K562 (cell line): ENCODE measurements at regions not wholly inside any gene's neighbourhood (a gene's known extent, or its start where the extent isn't known, plus 50 kb on each side); places are given as distances from the start of the nearest gene placed in this dataset.

Experiments
- ATAC-seq: fragments of 200-7000 bp; cut with Tn5 transposase; 3 replicates; pipeline ENCODE4 v1.9.1; 2020; ENCODE audit warnings: moderate library complexity
- BruUV-seq: library from RNA; stranded (reverse); fragments of 400-500 nt; replicated peaks from 2 replicates; lab custom pipeline; 2021; lab: Mats Ljungman, UMichigan
- CTCF ChIA-PET: fragments of 300-600 bp; formaldehyde crosslinking; extraction: SDS; loops from one replicate; lab custom pipeline; 2021; ENCODE audit warnings: low intra/inter-chr PET ratio; lab: Yijun Ruan, JAX
- POLR2A ChIA-PET: fragments of 300-600, 350-650 bp; sonication (Branson Sonifier 250); formaldehyde crosslinking; extraction: SDS; loops from one replicate; lab custom pipeline; 2021; ENCODE audit warnings: antibody characterized with exemption, inconsistent platforms; lab: Yijun Ruan, JAX
- DNase-seq, 4 experiments: peaks; one replicate each; pipeline versions ENCODE4 v3.0.0 to v3.0.0-alpha.2; 2011 to 2018; ENCODE audit warnings: low spot score in 3 of 4, mixed read lengths in 3 of 4; ENCODE audit errors: extremely low read depth in 1 of 4
- FAIRE-seq: peaks from 2 replicates; lab custom pipeline; 2011; peaks lifted over from hg19 to GRCh38; lab: Jason Lieb, UNC
- H2AFZ ChIP-seq: 2 replicates; pipeline ENCODE4 v1.6.0; 2011; ENCODE audit warnings: low read depth, low read length, control low read depth, inconsistent platforms
- H3K27ac ChIP-seq: fragments of 200-600 bp; 3 replicates; pipeline ENCODE4 v1.8.0; 2011; ENCODE audit warnings: low read depth, mild to moderate bottlenecking, control low read depth, inconsistent platforms, low read length, moderate library complexity, mixed read lengths; ENCODE audit errors: extremely low read depth
- H3K27me3 ChIP-seq, 2 experiments: fragments of 300-600 bp in 1 of 2; 2 replicates in 1 of 2; 3 replicates in 1 of 2; pipeline versions ENCODE4 v1.6.0 to v1.8.0; 2011; ENCODE audit warnings: inconsistent platforms in 2 of 2, low read length in 2 of 2, mild to moderate bottlenecking in 1 of 2, mixed read lengths in 1 of 2, moderate library complexity in 1 of 2; ENCODE audit not compliant: control insufficient read depth in 2 of 2, insufficient read depth in 2 of 2
- H3K36me3 ChIP-seq: fragments of 300-600 bp; 3 replicates; pipeline ENCODE4 v1.8.0; 2011; ENCODE audit warnings: mild to moderate bottlenecking, low read length, inconsistent platforms; ENCODE audit not compliant: control insufficient read depth, insufficient read depth
- H3K4me1 ChIP-seq, 2 experiments: fragments of 200-600 bp in 1 of 2; replicated peaks in 1 of 2; 2 replicates in 1 of 2; 3 replicates in 1 of 2; pipeline versions ENCODE4 v1.5.1 to v1.8.0; 2011; ENCODE audit warnings: inconsistent platforms in 2 of 2, low read length in 2 of 2, mild to moderate bottlenecking in 1 of 2, mixed read lengths in 1 of 2, moderate library complexity in 1 of 2; ENCODE audit not compliant: control insufficient read depth in 2 of 2, insufficient read depth in 2 of 2
- H3K4me2 ChIP-seq: 2 replicates; pipeline ENCODE4 v1.6.1; 2011; ENCODE audit warnings: low read length, control low read depth, inconsistent platforms, mixed read lengths; ENCODE audit not compliant: insufficient read depth
- H3K4me3 ChIP-seq: fragments of 200-600 bp; sonication (generic), shearing (Covaris generic); 2 replicates; pipeline ENCODE4 v1.5.1; 2016; ENCODE audit warnings: control low read depth, inconsistent platforms
- H3K79me2 ChIP-seq: fragments of 200-600 bp; 3 replicates; pipeline ENCODE4 v1.8.0; 2011; ENCODE audit warnings: low read length, inconsistent platforms; ENCODE audit not compliant: control insufficient read depth, insufficient read depth
- H3K9ac ChIP-seq, 2 experiments: 2 replicates each; pipeline versions ENCODE4 v1.6.0 to v1.6.1; 2011; ENCODE audit warnings: low read depth in 2 of 2, low read length in 2 of 2, control low read depth in 1 of 2, inconsistent platforms in 1 of 2, mild to moderate bottlenecking in 1 of 2, mixed read lengths in 1 of 2; ENCODE audit not compliant: insufficient read depth in 1 of 2
- H3K9me1 ChIP-seq: one replicate; pipeline ENCODE4 v1.6.0; 2011; ENCODE audit warnings: inconsistent platforms, mild to moderate bottlenecking, low read length, moderate library complexity; ENCODE audit not compliant: control insufficient read depth, insufficient read depth
- H3K9me3 ChIP-seq: replicated peaks from 2 replicates; pipeline ENCODE4 v1.5.1; 2011; ENCODE audit warnings: low read depth, low read length, inconsistent platforms; ENCODE audit not compliant: control insufficient read depth, insufficient read depth
- H4K20me1 ChIP-seq: replicated peaks from 2 replicates; pipeline ENCODE4 v1.6.1; 2011; ENCODE audit warnings: low read length, inconsistent platforms, mixed read lengths; ENCODE audit not compliant: control insufficient read depth, insufficient read depth
- CCNT2 ChIP-seq: IDR thresholded peaks from 2 replicates; pipeline ENCODE4 v1.6.1; 2011; ENCODE audit warnings: borderline replicate concordance, low read depth, mild to moderate bottlenecking, moderate library complexity, mixed read lengths, low read length; ENCODE audit not compliant: insufficient read length; ENCODE audit errors: extremely low read depth
- ELF1 ChIP-seq: fragments of 200-800 bp; sonication (Bioruptor generic); IDR thresholded peaks from 2 replicates; pipeline ENCODE4 v1.6.1; 2016; ENCODE audit warnings: missing genetic modification characterization, missing compliant biosample characterization
- FOXJ3 ChIP-seq: sonication (generic); formaldehyde crosslinking; IDR thresholded peaks from 2 replicates; pipeline ENCODE4 v1.4.0; 2020; ENCODE audit warnings: mild to moderate bottlenecking, missing genetic modification reagents
- HNRNPLL ChIP-seq: fragments of 200-400 bp; formaldehyde crosslinking; IDR thresholded peaks from 2 replicates; pipeline ENCODE4 v1.6.1; 2017; ENCODE audit warnings: low read length, low read depth, mild to moderate bottlenecking; ENCODE audit not compliant: poor library complexity, severe bottlenecking
- NFE2 ChIP-seq: IDR thresholded peaks from 2 replicates; pipeline ENCODE4 v1.6.1; 2014; ENCODE audit warnings: antibody characterized with exemption, low read depth
- PML ChIP-seq: IDR thresholded peaks from 2 replicates; pipeline ENCODE4 v1.6.1; 2012; ENCODE audit warnings: low read length, inconsistent platforms
- POLR2AphosphoS2 ChIP-seq: IDR thresholded peaks from 2 replicates; pipeline ENCODE4 v1.6.1; 2012; ENCODE audit warnings: low read length, improper control_type of control experiment
- SPI1 ChIP-seq: IDR thresholded peaks from 2 replicates; pipeline ENCODE4 v1.6.1; 2011; ENCODE audit warnings: low read depth, low read length, control low read depth, borderline replicate concordance
- TOE1 ChIP-seq, 2 experiments: fragments of 450-650 bp in 1 of 2; sonication (generic) in 1 of 2; formaldehyde crosslinking in 1 of 2; IDR thresholded peaks; 2 replicates each; pipeline versions ENCODE4 v1.7.1 to v1.8.0; 2016 to 2022; ENCODE audit warnings: borderline replicate concordance in 2 of 2, mild to moderate bottlenecking in 2 of 2, antibody characterized with exemption in 1 of 2, inconsistent platforms in 1 of 2, low read depth in 1 of 2, missing genetic modification reagents in 1 of 2, moderate library complexity in 1 of 2
- ZBTB1 ChIP-seq: sonication (generic); formaldehyde crosslinking; IDR thresholded peaks from 2 replicates; pipeline ENCODE4 v1.8.1; 2023; ENCODE audit warnings: missing genetic modification reagents, low read depth, mild to moderate bottlenecking, borderline replicate concordance
- ZNF77 ChIP-seq: fragments of 250-450 bp; sonication (Bioruptor Pico); IDR thresholded peaks from 2 replicates; pipeline ENCODE4 v1.5.0; 2020
- WGBS: fragments of 100-300 bp; shearing (Covaris generic); methylation state at CpG from one replicate; pipeline ENCODE4 v1.1.6; 2016; ENCODE audit warnings: low coverage, mixed read lengths; ENCODE audit not compliant: insufficient coverage; ENCODE audit errors: missing lambda C conversion rate; 5-methylcytosine and 5-hydroxymethylcytosine counted together
- in situ Hi-C: fragments of 300-500 bp; cut with MboI; formaldehyde crosslinking; loops from 4 replicates; pipeline ENCODE4 v1.15.0; 2018; ENCODE audit warnings: inconsistent platforms, mixed read lengths
- intact Hi-C: fragments of 100-400 bp; cut with micrococcal nuclease; formaldehyde crosslinking; loops from 2 replicates; pipeline ENCODE4 v1.14.2; 2022
- TF ChIP-seq, protein P1 (sequence below), 2 experiments: fragments of 450-650 bp; conservative IDR thresholded peaks; 2 replicates each; pipeline ENCODE4 v1.6.1; 2017; ENCODE audit warnings: mild to moderate bottlenecking in 2 of 2, moderate library complexity in 2 of 2
- TF ChIP-seq, protein P2 (sequence below), 2 experiments: fragments of 150-350 bp in 1 of 2; IDR thresholded peaks; 2 replicates each; pipeline ENCODE4 v1.6.1; 2012 to 2016; ENCODE audit warnings: low read depth in 2 of 2, low read length in 2 of 2, mild to moderate bottlenecking in 1 of 2, moderate library complexity in 1 of 2
- TF ChIP-seq, protein P3 (sequence below), 2 experiments: fragments of 450-650 bp in 1 of 2; IDR thresholded peaks; 2 replicates each; pipeline ENCODE4 v1.6.1; 2011 to 2017; ENCODE audit warnings: low read depth in 2 of 2, antibody characterized with exemption in 1 of 2, borderline replicate concordance in 1 of 2, low read length in 1 of 2, mild to moderate bottlenecking in 1 of 2, mixed read lengths in 1 of 2; ENCODE audit not compliant: control insufficient read depth in 1 of 2

DNA sequence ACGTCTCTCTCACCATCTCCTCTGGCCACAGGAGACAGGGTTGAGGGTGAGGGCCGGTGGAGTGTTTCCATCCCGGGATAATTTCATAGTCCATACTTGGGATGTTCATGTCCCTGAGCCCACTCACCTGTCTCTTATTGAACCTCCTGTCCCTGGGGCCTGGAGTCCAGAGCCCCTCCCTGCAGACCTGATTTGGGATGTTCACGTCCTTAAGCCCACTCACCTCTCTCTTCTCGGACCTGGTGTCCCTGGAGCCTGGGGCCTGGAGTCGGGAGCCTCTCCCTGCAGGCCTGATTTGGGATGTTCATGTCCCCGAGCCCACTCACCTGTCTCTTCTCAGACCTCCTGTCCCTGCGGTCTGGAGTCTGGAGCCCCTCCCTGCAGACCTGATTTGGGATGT lies 868.2 kb downstream of the BRD1 start:
- H2AFZ ChIP-seq = no peak overlapping the region
- no peak overlapping the region for H3K9ac ChIP-seq
- no peaks in the 10 kb centered on the region for H3K36me3 ChIP-seq
- no TSS peak for BruUV-seq
- TF ChIP-seq ZBTB1 (CRISPR knock-in tag) = no peak
- TF ChIP-seq CCNT2 = no peak
- TF ChIP-seq, protein P1, sequence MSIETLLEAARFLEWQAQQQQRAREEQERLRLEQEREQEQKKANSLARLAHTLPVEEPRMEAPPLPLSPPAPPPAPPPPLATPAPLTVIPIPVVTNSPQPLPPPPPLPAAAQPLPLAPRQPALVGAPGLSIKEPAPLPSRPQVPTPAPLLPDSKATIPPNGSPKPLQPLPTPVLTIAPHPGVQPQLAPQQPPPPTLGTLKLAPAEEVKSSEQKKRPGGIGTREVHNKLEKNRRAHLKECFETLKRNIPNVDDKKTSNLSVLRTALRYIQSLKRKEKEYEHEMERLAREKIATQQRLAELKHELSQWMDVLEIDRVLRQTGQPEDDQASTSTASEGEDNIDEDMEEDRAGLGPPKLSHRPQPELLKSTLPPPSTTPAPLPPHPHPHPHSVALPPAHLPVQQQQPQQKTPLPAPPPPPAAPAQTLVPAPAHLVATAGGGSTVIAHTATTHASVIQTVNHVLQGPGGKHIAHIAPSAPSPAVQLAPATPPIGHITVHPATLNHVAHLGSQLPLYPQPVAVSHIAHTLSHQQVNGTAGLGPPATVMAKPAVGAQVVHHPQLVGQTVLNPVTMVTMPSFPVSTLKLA (conservative IDR thresholded peaks at IDR 0.05) = no peak
- TF ChIP-seq, protein P2, sequence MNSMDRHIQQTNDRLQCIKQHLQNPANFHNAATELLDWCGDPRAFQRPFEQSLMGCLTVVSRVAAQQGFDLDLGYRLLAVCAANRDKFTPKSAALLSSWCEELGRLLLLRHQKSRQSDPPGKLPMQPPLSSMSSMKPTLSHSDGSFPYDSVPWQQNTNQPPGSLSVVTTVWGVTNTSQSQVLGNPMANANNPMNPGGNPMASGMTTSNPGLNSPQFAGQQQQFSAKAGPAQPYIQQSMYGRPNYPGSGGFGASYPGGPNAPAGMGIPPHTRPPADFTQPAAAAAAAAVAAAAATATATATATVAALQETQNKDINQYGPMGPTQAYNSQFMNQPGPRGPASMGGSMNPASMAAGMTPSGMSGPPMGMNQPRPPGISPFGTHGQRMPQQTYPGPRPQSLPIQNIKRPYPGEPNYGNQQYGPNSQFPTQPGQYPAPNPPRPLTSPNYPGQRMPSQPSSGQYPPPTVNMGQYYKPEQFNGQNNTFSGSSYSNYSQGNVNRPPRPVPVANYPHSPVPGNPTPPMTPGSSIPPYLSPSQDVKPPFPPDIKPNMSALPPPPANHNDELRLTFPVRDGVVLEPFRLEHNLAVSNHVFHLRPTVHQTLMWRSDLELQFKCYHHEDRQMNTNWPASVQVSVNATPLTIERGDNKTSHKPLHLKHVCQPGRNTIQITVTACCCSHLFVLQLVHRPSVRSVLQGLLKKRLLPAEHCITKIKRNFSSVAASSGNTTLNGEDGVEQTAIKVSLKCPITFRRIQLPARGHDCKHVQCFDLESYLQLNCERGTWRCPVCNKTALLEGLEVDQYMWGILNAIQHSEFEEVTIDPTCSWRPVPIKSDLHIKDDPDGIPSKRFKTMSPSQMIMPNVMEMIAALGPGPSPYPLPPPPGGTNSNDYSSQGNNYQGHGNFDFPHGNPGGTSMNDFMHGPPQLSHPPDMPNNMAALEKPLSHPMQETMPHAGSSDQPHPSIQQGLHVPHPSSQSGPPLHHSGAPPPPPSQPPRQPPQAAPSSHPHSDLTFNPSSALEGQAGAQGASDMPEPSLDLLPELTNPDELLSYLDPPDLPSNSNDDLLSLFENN (IDR thresholded peaks at IDR 0.05; ENCODE audit: low read depth in 2 of 2, low read length in 2 of 2) = no peak
- no peak for TF ChIP-seq ELF1 (tag)
- no peak for TF ChIP-seq NFE2
- TF ChIP-seq PML = no peak
- TF ChIP-seq TOE1 (IDR thresholded peaks at IDR 0.05; ENCODE audit: borderline replicate concordance) = no peak
- no peak for TF ChIP-seq TOE1 (CRISPR knock-in tag; IDR thresholded peaks at IDR 0.05; ENCODE audit: borderline replicate concordance, low read depth)
- TF ChIP-seq, protein P3, sequence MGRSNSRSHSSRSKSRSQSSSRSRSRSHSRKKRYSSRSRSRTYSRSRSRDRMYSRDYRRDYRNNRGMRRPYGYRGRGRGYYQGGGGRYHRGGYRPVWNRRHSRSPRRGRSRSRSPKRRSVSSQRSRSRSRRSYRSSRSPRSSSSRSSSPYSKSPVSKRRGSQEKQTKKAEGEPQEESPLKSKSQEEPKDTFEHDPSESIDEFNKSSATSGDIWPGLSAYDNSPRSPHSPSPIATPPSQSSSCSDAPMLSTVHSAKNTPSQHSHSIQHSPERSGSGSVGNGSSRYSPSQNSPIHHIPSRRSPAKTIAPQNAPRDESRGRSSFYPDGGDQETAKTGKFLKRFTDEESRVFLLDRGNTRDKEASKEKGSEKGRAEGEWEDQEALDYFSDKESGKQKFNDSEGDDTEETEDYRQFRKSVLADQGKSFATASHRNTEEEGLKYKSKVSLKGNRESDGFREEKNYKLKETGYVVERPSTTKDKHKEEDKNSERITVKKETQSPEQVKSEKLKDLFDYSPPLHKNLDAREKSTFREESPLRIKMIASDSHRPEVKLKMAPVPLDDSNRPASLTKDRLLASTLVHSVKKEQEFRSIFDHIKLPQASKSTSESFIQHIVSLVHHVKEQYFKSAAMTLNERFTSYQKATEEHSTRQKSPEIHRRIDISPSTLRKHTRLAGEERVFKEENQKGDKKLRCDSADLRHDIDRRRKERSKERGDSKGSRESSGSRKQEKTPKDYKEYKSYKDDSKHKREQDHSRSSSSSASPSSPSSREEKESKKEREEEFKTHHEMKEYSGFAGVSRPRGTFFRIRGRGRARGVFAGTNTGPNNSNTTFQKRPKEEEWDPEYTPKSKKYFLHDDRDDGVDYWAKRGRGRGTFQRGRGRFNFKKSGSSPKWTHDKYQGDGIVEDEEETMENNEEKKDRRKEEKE (IDR thresholded peaks at IDR 0.05; ENCODE audit: borderline replicate concordance in 1 of 2, control insufficient read depth in 1 of 2, low read depth in 2 of 2, low read length in 1 of 2) = no peak
- no peak for TF ChIP-seq POLR2AphosphoS2
- TF ChIP-seq HNRNPLL = no peak
- TF ChIP-seq ZNF77 = no peak
- no peak for TF ChIP-seq SPI1
- TF ChIP-seq FOXJ3 = no peak
- no peaks in the 10 kb centered on the region for H3K9me3 ChIP-seq
- no peak overlapping the region for H3K4me2 ChIP-seq
- no peak overlapping the region for H3K4me3 ChIP-seq
- no peaks in the 10 kb centered on the region for H3K4me1 ChIP-seq
- H3K27me3 ChIP-seq = no peaks in the 10 kb centered on the region; a peak in 1 of 5 replicates
- no peaks in the 10 kb centered on the region for H3K9me1 ChIP-seq
- no peaks in the 10 kb centered on the region for H3K79me2 ChIP-seq
- ATAC-seq (no peak), DNase-seq (no peak), FAIRE-seq (no peak)
- in situ Hi-C loops = no loop called here
- 2% methylated on average over 7 of the region's 8 CpGs for WGBS
- H3K27ac ChIP-seq = no peak overlapping the region
- intact Hi-C loops = no loop called here
- ChIA-PET CTCF (no interaction called here), POLR2A (no interaction called here)
- H4K20me1 ChIP-seq = no peaks in the 10 kb centered on the region
